Right lobe of liver (tissue), 6 donors: ENCODE measurements at regions not wholly inside any gene's neighbourhood (a gene's known extent, or its start where the extent isn't known, plus 50 kb on each side); places are given as distances from the start of the nearest gene placed in this dataset.

ENCODE experiments used
- ATAC-seq, 4 donors: fragments of 200-7000 bp; cut with Tn5 transposase; one replicate each; pipeline ENCODE4 v1.9.1; 2020; ENCODE audit warnings: mild to moderate bottlenecking in 4 of 4, moderate library complexity in 4 of 4
- DNase-seq, 3 donors: peaks; one replicate each; pipeline ENCODE4 v3.0.0-alpha.2; 2020
- H3K27ac ChIP-seq, 3 donors: fragments of 200-600 bp; one replicate each; pipeline ENCODE4 v1.8.0; 2022
- H3K27me3 ChIP-seq, 2 donors: fragments of 200-600 bp; one replicate each; pipeline ENCODE4 v1.8.0; 2022
- H3K36me3 ChIP-seq, 4 donors: fragments of 200-600 bp; sonication (generic) in 1 of 4; one replicate each; pipeline versions ENCODE4 v1.5.1 to v1.8.0; 2017 to 2022; ENCODE audit warnings: control low read depth in 1 of 4
- H3K4me1 ChIP-seq, 4 donors: fragments of 200-600 bp; sonication (generic) in 1 of 4; one replicate each; pipeline versions ENCODE4 v1.5.1 to v1.8.0; 2017 to 2022; ENCODE audit warnings: control low read depth in 1 of 4
- H3K4me3 ChIP-seq, 3 donors: fragments of 200-600 bp; one replicate each; pipeline ENCODE4 v1.8.0; 2022
- H3K9me3 ChIP-seq, 4 donors: fragments of 200-600 bp; sonication (generic) in 1 of 4; one replicate each; pipeline versions ENCODE4 v1.5.1 to v1.8.0; 2017 to 2022; ENCODE audit warnings: control low read depth in 1 of 4
- POLR2A ChIP-seq: fragments of 450-650 bp; IDR thresholded peaks from one replicate; pipeline ENCODE4 v1.6.1; 2017; ENCODE audit warnings: antibody characterized with exemption, mild to moderate bottlenecking
- WGBS: methylation state at CpG from one replicate; pipeline ENCODE4 v1.1.6; 2018; ENCODE audit warnings: low coverage, low lambda C conversion rate; ENCODE audit not compliant: insufficient coverage; ENCODE audit errors: missing lambda C conversion rate; 5-methylcytosine and 5-hydroxymethylcytosine counted together
- intact Hi-C, 2 donors: fragments of 100-400 bp; cut with DNase I; formaldehyde crosslinking; loops; one replicate each; pipeline versions ENCODE4 v1.11.2 to v1.14.1; 2022
- TF ChIP-seq, protein P1 (sequence below), 4 donors: fragments of 200-600 bp in 3 of 4; fragments of 450-650 bp in 1 of 4; IDR thresholded peaks; one replicate each; pipeline versions ENCODE4 v1.5.1 to v1.8.0; 2016 to 2022; ENCODE audit warnings: antibody characterized with exemption in 4 of 4, mild to moderate bottlenecking in 2 of 4
- donor health status: DM: no; HTN: yes; CAD: no.
- donor health status: DM: no; HTN: no; CAD: no.
- donor health status: DM: no; HTN: no; CAD: no.
- donor health status: DM: no; HTN: yes; CAD: no.
- donor health status: DM: no; HTN: yes; CAD: no.

DNA sequence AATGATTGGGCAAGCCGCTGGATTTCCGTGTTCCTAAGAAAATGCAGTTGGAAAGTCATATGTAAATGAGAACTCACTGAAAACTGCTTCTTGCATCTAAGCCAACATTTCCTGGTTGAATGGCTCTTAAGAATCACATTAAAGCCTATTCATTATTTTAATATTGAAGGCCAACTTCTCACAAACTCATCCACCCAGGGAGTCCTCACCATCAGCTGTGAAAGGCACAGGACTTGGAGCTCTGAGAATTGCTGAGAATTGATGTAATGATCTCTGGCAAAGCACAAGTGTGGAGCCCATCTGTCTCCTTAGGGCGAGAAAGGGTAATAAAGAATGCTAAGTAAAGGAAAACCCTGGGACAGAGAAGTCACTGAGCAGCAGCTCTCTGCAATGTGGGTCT, 55.9 kb upstream of the APCDD1 start:
- Histone ChIP-seq H3K27me3 (no peaks in the 10 kb centered on the region), H3K36me3 (no peaks in the 10 kb centered on the region), H3K27ac (no peak overlapping the region), H3K4me1 (no peaks in the 10 kb centered on the region), H3K9me3 (no peaks in the 10 kb centered on the region), H3K4me3 (no peak overlapping the region)
- DNase-seq (no peak), ATAC-seq (no peak)
- no peak for TF ChIP-seq POLR2A
- TF ChIP-seq, protein P1, sequence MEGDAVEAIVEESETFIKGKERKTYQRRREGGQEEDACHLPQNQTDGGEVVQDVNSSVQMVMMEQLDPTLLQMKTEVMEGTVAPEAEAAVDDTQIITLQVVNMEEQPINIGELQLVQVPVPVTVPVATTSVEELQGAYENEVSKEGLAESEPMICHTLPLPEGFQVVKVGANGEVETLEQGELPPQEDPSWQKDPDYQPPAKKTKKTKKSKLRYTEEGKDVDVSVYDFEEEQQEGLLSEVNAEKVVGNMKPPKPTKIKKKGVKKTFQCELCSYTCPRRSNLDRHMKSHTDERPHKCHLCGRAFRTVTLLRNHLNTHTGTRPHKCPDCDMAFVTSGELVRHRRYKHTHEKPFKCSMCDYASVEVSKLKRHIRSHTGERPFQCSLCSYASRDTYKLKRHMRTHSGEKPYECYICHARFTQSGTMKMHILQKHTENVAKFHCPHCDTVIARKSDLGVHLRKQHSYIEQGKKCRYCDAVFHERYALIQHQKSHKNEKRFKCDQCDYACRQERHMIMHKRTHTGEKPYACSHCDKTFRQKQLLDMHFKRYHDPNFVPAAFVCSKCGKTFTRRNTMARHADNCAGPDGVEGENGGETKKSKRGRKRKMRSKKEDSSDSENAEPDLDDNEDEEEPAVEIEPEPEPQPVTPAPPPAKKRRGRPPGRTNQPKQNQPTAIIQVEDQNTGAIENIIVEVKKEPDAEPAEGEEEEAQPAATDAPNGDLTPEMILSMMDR (IDR thresholded peaks at IDR 0.05) = no peak
- 55% methylated on average over 3 of the region's 3 CpGs for WGBS
- intact Hi-C loops = no loop called here

DNA sequence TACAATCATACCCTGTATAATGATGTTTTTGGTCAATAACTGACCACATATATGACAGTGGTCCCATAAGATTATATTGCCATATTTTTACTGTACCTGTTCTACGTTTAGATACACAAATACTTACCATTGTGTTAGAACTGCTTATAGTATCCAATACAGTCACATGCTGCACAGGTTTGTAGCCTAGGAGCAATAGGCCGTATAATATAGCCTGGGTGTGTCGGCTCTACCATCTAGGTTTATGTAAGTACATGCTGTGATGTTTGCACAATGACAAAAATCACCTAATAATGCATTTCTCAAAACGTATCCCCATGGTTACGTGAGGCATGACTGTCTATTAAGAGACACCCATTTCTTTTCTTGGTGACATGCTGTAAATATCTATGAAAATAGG, 55.0 kb upstream of the APCDD1 start:
- H3K27me3 ChIP-seq = no peaks in the 10 kb centered on the region
- H3K4me3 ChIP-seq = no peak overlapping the region
- H3K9me3 ChIP-seq = no peaks in the 10 kb centered on the region
- 74% methylated on average over 5 of the region's 5 CpGs for WGBS
- intact Hi-C loops = no loop called here
- DNase-seq (no peak), ATAC-seq (no peak)
- H3K36me3 ChIP-seq = no peaks in the 10 kb centered on the region
- H3K27ac ChIP-seq = no peak overlapping the region
- TF ChIP-seq POLR2A = no peak
- TF ChIP-seq, protein P1 (IDR thresholded peaks at IDR 0.05) = no peak
- no peaks in the 10 kb centered on the region for H3K4me1 ChIP-seq

DNA sequence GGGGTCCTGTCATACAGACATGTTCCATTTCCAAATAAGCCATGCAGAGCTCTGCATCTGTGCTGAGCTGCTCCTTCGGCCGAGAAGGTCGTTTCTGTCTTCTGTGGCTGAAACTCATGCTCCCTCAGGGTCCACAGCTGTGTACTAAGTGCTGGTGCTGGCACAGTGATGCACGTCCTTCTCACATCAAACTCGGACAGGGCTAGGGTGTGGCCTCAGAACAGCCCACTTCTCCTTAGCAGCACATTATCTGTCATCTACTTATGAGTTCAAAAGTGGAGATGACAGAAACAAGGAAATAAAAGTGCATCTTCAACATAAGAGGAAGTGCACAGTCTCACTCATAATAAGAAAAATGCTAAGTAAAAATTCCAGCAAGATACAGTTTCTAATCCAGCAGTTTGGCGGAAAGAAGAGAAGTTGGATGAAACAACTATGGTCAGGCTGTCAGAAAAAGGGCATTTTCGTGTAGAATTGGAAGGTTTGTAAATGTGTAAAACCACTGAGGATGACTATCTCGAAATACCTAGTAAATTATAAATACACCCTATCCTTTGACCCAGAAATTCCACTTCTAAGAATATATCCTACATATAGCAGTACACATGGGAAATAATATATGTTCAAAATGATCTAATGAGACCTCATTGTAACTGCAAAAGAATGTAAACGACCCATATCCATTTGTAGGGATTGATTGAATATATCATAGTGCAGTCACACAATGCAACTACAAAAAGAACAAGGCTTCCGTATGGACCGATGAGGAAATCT, 53.7 kb upstream of the APCDD1 start:
- intact Hi-C loops = loop anchor here in 1 of 2 donors (5.0 kb wide), 1 partner anchor 52 kb away; the partner anchor contains the start of gene APCDD1
- Histone ChIP-seq H3K27ac (no peak overlapping the region), H3K4me3 (no peak overlapping the region), H3K4me1 (no peaks in the 10 kb centered on the region), H3K36me3 (no peaks in the 10 kb centered on the region), H3K27me3 (no peaks in the 10 kb centered on the region), H3K9me3 (no peaks in the 10 kb centered on the region)
- 41% methylated on average over 8 of the region's 11 CpGs for WGBS
- DNase-seq = no peak
- no peak for ATAC-seq
- TF ChIP-seq, protein P1 (IDR thresholded peaks at IDR 0.05) = no peak
- TF ChIP-seq POLR2A = no peak

DNA sequence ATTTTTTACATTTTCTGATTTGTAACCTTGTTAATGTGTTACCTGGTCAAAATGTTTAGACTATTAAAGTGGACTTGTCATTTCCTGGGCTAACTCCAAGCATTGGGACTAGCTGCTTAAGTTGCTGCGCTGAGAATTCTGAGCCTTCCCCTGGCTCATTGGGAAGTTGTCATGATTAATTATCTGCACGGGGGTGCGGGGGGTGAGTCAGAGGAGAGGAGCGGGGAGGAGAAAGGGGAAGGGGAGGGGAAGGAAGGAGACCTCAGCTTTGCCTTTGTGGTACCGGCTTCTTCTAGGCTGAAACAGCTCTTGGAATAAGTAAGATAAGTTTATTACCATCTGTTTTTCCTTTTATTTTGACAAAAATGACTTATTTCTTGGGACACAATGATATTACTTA, 52.9 kb upstream of the APCDD1 start:
- Histone ChIP-seq H3K27me3 (no peaks in the 10 kb centered on the region), H3K9me3 (no peaks in the 10 kb centered on the region), H3K4me3 (no peak overlapping the region), H3K36me3 (no peaks in the 10 kb centered on the region), H3K27ac (no peak overlapping the region), H3K4me1 (no peaks in the 10 kb centered on the region)
- DNase-seq (no peak), ATAC-seq (no peak)
- WGBS = 25% methylated on average over 4 of the region's 5 CpGs
- intact Hi-C loops = loop anchor here in 1 of 2 donors (5.0 kb wide), 1 partner anchor 51 kb away; the partner anchor contains the start of gene APCDD1
- TF ChIP-seq POLR2A = no peak
- TF ChIP-seq, protein P1 (IDR thresholded peaks at IDR 0.05) = no peak
